Amniotic epithelial cell (primary cell): ENCODE measurements at regions not wholly inside any gene's neighbourhood (a gene's known extent, or its start where the extent isn't known, plus 50 kb on each side); places are given as distances from the start of the nearest gene placed in this dataset.

Experiments
- DNase-seq: peaks from one replicate; pipeline ENCODE4 v3.0.0-alpha.2; 2010; ENCODE audit warnings: low read depth

DNA sequence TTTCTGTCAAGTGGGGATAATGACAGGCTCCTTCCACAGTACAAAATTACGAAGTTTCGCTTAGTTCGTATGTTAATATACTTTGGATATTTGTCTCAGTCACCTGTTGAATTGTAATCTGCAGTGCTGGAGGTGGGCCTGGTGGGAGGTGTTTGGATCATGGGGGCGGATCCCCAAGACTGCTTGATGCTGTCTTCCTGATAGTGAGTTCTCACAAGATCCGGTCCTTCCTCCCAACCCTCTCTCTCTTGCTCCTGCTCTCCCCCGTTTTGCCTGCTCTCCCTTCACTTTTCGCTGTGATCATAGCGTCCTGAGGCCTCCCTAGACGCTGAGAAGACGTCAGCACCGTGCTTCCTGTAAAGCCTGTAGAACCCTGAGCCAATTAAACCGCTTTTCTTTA lies 97.1 kb upstream of the EPB41L3 start:
- DNase-seq = no peak

DNA sequence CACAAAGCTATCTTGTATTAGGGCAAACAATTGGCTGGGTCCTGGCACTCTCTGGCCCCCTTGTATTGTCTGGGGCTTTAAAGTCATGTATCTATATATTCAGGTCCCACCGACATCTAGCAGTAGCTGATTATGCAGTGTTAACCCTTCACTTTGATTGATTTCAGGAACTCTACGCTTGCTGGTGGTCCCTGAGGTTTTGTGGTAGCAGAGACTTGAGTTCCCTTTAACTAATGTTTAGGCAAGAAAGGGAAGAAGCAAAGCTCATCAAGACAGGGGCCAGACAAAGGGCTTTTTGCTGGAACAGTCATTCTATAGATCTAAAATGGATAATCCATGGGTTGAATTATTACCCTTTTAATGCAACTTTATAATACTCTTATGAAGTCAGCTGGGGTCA lies 95.3 kb upstream of the EPB41L3 start:
- no peak for DNase-seq

DNA sequence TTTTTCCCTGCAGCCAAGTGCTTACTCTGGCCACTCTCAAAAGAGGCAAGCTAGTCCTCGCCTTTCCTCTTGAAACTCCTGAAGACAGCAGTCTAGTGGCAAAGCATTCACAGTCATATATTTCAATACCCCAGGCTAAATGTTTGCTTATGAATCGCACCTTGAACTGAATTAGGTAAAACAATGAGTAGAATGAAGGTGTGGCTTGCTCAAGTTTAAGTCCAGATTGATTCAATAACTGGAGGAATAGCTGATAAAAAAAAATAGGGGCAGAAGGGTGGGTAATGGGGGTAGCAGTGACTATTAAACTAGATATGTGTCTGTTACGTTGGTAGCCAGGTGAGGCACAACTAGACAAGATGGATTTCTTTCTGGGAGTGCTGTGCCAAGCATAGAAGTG lies 88.2 kb upstream of the EPB41L3 start:
- DNase-seq = no peak

DNA sequence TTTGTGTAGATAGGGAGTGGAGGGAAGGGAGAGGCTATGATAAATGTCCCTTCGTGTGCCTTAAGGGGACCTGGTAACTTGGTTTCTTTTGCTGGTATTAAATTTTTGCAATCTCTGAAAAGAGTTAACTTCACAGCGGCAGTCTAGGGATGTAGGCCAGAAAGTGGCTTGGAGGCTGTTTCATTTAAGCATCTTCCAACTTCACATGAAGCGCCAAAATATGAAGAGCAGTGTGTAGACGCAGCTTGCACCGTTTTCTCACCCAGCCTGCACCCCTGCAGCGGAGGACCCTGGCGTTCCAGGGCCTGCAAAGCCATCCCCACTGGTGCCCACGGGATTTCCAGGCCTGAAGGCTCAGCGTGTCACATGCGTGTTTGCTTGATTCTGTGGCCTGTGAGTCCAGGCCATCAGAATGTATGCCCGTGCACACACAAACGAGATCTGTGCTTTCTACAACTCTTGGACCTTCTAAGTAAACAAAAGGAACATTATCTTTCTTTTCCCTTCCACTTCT lies 87.2 kb upstream of the EPB41L3 start:
- no peak for DNase-seq

DNA sequence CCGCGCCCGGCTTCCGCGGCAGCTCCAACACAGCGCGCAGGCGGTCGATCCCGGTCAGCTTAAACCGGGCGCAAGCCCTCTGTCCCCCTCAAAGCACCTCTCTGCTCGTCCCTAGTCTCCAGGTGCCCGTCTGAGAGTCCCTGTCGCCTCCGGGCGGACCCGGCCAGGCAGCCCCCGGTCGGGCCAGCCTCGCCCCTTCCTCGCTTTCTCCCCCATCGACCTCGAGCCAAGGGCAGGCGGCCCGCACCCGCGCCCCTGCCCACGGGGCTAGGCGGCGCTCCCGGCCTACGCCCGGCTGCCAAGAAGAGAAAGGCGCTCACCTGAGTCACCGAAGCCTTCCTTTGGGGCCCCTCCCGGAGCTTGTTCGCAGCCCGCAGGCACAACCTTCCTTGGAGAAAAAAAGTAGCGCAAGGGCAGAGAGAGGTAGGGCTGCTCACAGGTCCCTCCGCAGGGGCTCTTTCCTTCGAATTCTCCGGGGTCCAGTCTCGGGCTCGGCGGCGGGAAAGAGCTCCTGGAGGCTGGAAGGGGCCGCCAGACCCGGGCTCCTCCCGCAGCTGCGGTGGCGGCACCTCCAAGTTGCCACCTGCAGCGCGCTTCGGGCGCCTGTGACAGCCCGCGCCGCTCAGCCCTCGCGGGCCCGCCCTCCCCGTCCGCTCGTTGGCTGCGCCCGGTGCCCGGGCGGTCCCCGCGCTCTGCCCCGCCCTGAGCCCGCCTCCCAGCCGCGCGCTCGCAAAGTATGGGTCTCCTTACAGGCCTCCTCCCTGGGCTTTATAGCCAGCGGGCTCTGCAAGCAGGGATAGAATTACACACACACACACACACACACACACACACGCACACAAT lies 86.5 kb upstream of the EPB41L3 start:
- DNase-seq = no peak

DNA sequence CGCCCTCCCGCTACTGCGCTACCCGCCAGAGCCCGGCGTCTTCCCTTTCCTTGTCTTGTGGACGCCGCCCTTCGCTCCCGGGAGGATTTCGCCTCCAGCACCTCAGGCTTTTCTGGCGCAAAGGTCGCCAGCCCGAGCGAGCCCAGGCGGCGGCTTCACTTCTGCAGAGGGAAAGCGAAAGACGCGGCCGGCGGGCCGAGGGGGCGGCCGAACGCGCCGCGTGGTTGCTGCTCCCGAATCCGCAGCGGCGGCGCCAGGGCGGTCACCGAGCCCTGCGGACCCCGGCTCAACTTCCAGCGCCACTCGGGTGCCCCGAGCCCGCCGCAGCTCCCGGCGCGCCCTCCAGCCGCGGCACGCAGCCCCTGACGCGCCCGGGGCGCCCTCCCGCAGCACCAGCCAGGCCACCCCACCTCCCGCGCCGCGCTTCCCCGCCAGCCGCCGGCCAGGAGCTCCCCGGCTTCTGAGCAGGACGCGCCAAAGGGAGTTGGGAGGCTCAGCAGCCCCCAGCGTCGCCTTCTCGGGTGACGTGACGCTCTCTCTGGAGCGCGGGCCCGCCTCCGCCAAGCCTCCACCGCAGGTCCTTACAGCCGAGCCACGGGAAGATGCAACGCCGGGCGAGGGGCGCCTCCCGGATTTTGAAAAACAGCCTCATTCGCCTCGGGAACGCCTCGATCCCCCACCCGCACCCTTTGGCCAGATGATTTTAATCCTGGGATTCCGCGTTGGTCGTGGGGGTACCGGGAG lies 84.9 kb upstream of the EPB41L3 start:
- DNase-seq = peak; percentile 4

DNA sequence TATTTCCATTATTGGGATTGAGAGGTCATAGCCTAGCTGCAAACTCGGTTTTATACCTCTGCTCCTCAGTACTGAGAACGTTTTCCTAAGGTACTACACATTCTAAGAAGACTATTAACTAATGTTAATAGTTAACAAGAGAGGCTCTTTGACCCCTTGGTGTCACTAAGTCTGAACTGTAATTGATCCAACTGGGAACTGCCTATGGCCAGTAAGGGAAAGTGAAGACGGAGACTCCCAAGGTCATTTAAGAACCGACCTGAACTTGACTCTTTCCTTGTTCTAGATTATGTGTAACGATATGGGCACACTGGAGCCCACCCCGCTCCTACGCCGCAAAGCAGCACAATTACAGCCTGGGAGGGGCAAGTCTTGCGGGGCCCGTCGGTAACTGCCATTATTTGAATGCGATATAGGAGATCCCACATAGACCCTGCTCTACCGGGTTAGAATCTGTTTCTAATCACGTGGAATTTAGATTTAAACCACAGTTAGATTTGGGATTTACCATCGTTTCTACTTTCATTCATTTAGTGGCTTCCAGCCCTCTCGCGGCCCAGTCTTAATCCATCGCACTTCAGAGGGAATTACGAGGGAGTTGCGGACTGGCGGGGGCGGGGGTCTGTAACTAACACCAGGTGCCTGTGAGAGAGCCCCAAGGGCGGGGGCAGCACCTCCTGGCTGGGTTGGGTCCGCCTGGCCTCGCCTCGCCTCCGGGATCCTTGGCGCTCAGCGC lies 84.1 kb upstream of the EPB41L3 start:
- no peak for DNase-seq

DNA sequence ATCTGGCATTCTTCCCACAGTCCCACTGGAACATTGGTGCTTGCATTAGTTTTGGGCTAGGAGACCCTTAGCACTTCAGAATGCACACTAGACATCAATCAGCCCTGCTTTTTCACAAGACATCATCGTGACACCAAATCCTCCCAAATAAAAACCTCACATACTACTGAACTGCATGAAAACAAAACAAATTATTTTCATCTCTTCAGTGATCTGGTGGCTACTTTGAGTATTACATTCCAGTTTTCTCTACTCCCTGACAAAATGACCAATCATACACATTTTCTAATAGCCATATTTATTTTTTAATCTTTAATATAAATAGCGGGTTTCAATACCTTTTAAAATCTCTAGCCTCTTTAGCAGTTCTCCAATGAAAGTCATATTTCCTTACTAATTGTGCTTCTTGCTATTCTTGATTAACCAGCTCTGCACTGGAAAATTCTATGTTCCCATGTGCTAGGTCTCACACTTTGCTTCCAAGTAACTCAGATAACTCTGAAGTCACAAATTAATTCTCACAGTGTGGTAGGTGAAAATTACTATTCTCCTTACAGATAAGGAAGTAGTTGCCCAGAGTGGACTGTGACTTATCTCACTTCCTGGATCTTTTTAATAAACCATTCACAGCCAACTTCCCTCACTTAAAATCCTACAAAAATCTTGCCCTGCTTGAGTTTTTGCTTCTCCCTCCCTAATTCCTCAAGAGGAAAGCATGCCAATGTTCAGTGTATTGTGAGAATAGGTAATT lies 82.5 kb upstream of the EPB41L3 start:
- DNase-seq = no peak

DNA sequence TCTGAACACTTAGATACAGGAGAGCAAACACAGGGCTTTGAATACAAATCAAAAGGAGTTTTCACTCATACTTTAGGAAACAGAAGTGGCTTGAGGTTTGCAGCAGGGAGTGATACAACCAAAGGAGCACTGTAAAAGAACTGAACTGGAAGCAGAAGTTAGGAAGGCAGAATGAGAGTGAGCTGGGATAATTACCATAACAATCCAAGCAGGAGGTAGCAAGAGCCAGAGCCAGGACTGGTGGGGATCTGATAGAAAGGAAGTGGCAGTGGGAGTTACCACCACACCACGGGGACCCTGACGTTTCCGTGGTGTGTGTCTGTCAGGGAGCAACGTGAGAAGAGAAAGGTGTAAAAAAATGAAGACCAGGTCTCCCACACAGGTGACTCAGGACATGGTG lies 81.3 kb upstream of the EPB41L3 start:
- no peak for DNase-seq

DNA sequence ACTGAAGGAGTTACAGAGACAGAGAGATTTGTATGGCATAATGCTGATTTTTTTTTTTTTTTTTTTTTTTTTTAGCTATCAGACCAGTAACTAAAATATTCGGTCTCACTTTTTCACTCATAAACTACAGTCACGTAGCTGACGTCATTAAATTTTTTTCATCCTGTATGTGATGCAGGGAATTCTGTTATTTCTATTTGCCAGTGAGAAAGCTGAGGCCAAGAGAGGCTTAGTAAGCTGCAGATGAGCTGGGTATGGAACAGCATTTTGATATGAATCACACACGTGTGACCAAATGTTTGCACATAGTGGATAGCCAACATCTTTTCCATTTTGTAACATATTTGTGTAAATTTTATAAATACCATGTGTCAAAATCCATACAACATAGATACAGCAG lies 79.1 kb upstream of the EPB41L3 start:
- DNase-seq = no peak

DNA sequence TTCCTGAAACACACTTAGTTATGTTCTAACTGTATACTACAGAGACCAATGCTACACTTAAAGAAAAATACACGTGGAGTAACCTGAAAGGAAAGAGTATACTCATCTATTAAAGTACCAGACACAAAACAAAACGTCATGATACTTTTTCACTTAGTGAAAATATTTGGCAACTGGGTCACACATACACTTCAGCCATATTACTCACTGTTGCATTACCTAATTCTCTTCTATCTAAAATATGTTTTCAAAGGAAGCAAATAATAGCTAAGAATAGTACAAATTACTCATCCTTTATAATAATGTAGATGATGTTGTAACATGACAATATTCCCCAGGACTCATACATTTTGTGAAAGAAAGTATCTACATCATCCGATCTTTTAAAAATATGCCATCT lies 76.5 kb upstream of the EPB41L3 start:
- DNase-seq = peak; percentile 11

DNA sequence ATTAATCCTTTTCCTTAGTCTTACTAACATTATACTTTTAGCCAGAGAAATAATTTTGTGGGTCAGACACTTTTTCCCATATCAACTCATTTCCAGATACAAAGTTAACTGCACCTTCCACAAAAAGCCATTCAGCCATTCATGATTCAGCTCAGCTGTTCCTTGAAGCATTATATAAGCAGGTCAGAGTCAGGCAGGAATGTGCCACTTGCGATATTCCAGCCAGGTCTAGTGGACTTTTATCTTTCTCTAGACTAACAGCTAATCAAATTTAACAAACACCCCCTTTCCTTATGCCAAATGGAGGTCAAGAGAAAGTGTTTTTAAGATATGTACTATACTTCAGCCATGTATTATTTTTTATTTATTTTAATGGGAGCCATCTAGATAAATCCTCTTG lies 75.6 kb upstream of the EPB41L3 start:
- DNase-seq = no peak

DNA sequence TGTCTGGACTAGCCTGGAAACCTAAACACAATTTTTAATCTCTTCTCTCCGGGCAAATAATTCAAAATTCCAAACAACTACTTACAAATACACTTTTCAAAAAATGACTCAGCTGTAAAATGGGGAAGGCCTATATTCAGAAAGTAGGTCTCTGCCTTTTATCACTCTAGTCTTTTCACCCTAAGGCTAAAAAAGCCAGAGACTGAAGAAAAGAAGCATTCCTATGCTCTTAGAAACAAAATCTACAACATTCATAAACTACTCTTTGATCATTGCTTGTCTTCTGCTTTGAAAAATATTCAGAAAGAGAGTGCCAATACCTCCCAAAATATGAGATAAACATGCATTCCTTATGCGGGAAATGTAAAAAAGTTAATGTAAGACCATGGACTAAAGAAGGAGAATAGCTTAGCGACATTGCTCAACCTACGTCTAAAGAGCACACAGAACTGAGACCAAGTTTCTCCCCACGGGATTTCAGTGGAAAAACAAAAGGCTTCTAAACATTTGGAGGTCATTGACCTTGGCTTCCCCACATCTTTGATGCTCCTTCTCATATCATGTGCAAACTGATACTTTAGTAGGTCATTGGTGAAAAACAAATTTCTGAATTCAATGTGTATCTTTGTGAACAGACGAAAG lies 74.4 kb upstream of the EPB41L3 start:
- no peak for DNase-seq

DNA sequence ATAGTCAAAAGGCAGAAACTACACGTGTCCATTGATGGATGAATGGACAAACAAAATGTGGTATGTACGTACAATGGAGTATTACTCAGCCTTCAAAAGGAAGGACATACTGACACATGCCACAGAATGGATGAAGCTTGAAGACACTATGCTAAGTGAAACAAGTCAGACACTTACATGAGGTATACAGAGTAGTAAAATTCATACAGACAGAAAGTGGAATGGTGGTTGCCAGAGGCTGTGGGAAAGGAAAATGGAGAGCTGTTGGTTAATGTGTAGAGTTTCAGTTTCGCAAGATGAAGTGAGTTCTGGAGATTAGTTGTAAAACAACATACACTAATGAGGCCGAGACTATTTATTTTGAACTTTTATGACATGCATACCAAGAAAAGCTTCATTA lies 67.4 kb upstream of the EPB41L3 start:
- no peak for DNase-seq

DNA sequence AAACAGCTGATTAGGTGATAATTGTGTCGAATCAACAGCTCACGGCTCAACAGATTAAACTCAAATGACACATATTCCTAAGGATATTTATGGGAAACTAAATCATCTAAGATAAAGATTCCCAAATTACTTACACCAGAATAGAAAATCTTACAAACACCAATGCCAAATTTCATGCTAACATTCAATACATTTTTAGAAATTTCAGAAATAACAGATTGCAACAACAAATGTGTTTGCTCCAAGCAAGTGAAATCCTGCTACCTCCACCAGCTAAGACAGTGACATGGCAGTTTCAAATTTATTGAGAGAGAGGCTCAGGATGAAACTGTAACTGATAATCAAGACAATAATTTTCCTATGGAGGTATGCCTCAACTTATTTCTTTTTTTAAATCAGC lies 65.0 kb upstream of the EPB41L3 start:
- DNase-seq = no peak

DNA sequence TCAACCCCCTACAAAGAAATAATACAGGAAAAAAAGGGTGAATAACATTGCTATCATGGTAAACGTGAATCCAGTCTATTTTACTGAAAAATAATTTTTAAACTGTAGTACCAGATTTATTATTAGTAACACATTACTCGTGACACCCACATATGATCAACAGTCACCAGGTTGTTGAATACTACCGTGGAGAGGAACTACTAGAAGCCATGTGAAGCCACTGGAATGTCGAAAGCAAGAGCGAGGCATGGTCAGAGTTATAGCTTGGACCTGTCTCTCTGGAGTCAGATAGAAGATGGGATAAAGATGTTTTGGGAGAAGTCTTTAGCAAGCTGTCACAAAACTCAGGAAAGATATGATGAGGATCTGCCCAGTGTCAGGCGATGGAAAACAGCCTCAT lies 63.2 kb upstream of the EPB41L3 start:
- no peak for DNase-seq

DNA sequence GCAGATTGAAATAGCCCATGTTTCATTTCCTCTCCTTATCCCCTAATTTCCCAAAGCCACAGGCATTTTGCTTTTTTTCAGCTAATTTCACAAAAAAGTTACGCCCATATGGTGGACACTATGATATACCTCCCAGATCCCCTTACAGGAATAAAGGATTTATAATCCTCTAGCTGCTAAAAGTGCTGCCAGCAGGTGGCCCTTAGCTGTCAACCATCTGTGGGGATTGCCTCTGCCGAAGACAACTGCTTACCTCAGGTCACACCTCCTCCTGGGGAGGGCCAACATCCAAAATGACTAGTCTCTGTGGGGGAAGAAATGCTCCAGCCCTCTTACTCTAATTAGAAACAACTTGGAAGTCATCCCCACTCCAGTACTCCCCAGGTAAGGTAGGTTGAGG lies 61.0 kb upstream of the EPB41L3 start:
- DNase-seq = no peak

DNA sequence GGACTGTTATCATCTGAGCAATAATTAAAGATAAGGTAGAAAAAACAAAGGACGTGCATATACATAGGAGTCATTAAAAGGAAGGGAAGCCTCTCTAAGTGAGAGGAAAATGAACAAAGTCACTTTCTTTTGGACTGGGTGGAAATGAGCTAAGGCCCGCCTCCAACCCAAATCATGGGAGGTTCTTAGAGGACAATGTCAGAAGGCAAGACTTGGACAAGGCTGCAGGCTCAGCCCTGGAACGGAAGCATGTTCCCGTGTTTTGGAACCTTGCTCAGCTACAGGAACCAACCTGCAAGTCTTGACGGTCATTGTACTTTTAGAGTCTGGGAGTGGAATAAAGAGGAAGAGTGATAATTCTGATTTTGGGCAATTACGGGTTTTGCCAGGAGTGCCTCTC lies 59.4 kb upstream of the EPB41L3 start:
- DNase-seq = no peak

DNA sequence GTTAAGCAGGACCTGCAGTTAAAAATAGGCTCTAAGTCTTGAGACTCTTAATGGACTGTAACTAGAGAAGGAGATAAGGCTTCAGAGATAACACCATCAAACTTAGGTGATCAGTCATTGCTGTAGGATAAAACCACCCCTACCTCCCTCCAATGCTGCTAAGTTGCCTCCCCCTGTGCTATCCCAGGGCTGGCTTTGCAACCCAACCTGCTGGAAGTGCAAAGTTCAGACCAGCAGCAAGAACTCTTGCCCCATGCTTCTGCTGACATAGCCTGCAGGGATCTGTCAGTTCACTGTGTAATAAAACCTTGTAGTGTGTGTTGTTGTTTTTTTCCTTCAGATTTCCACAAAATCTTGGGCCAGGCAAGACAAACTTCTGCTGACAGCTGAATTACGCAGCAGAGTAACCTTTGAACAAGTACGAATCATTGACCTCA lies 57.4 kb upstream of the EPB41L3 start:
- no peak for DNase-seq

DNA sequence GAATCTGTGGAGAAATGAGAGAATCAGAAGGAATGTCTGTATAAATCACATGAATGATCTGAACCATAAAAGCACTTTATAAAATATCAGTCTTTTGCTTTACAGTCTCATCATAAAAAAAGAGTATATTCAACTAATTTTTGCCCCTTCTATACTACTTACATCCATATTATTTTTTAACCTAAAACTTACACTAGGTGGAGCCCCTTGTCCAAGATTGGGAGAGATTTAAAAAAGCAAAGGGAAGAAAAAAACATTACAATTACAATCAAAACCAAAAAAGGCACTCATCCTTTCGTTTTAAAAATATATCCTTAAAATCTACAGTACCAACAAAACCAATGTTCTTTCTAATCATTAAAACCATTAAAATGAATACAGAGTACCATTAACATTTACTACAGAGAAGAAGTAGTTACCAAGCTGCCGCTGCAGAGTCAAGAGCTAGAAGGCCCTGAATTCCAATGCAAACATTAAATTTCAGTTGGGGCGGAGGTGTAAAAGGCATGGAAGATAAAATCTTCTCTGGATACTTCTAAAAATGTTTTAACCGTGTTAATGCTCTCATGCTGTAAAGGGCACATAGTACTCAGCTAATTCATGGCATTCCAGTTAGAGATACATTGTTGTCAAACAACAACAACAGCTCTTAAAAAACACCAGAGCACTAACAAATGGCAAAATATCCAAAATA lies 56.7 kb upstream of the EPB41L3 start:
- no peak for DNase-seq

DNA sequence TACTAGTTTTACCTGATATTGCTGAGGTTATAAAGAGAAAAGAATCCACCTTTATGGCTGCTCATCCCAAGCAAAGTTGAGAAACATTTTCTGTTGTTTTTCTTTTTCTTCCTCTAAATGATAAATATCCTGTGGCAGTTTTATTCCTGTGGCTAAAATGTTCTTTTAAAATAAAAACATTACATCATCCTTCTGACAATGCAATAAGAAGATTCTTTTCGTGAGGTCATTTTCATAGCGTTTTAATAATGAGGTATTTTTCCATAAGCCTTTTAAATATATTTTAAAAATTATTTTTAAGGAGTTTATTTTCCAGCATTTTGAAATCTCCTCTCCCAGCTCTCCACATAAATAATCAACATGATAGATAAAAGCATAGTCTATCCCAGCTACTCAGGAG lies 52.8 kb upstream of the EPB41L3 start:
- DNase-seq = no peak
